SK-N-SH (cell line): ENCODE measurements at regions not wholly inside any gene's neighbourhood (a gene's known extent, or its start where the extent isn't known, plus 50 kb on each side); places are given as distances from the start of the nearest gene placed in this dataset.

Source experiments
- EP300 ChIP-seq, 2 experiments: IDR thresholded peaks; 2 replicates each; pipeline versions ENCODE4 v1.4.0 to v1.6.1; 2012; ENCODE audit warnings: borderline replicate concordance in 1 of 2, low read depth in 1 of 2, low read length in 1 of 2
- EZH2phosphoT487 ChIP-seq: fragments of 200-600 bp; sonication (generic); IDR thresholded peaks from 2 replicates; pipeline ENCODE4 v1.6.1; 2017; ENCODE audit warnings: low read depth, mixed run types, mild to moderate bottlenecking, antibody characterized with exemption, moderate library complexity, borderline replicate concordance
- FOXM1 ChIP-seq: IDR thresholded peaks from 2 replicates; pipeline ENCODE4 v1.4.0; 2012; ENCODE audit warnings: low read depth, mild to moderate bottlenecking
- GABPA ChIP-seq: IDR thresholded peaks from 2 replicates; pipeline ENCODE4 v1.4.0; 2012; ENCODE audit warnings: low read depth, mild to moderate bottlenecking
- JUND ChIP-seq: IDR thresholded peaks from 2 replicates; pipeline ENCODE4 v1.4.0; 2012
- RAD21 ChIP-seq: IDR thresholded peaks from 2 replicates; pipeline ENCODE4 v1.6.1; 2012; ENCODE audit warnings: mild to moderate bottlenecking, low read length
- RXRA ChIP-seq: IDR thresholded peaks from 2 replicates; pipeline ENCODE4 v1.4.0; 2012; ENCODE audit warnings: low read depth, mild to moderate bottlenecking, borderline replicate concordance
- SIN3A ChIP-seq: IDR thresholded peaks from 2 replicates; pipeline ENCODE4 v1.6.1; 2012; ENCODE audit warnings: low read depth, mild to moderate bottlenecking, low read length, moderate library complexity, borderline replicate concordance
- SMC3 ChIP-seq: IDR thresholded peaks from 2 replicates; pipeline ENCODE4 v1.6.1; 2012; ENCODE audit warnings: low read depth, low read length, improper control_type of control experiment
- TCF12 ChIP-seq: IDR thresholded peaks from 2 replicates; pipeline ENCODE4 v1.4.0; 2012
- TEAD4 ChIP-seq: IDR thresholded peaks from 2 replicates; pipeline ENCODE4 v1.4.0; 2012; ENCODE audit warnings: mild to moderate bottlenecking, borderline replicate concordance; ENCODE audit not compliant: insufficient read depth
- TF ChIP-seq, protein P1 (sequence below): fragments of 200-600 bp; sonication (generic); IDR thresholded peaks from 2 replicates; pipeline ENCODE4 v1.6.1; 2017; ENCODE audit warnings: antibody characterized with exemption, mild to moderate bottlenecking, moderate library complexity
- TF ChIP-seq, protein P2 (sequence below): IDR thresholded peaks from 2 replicates; pipeline ENCODE4 v1.6.1; 2012; ENCODE audit warnings: mild to moderate bottlenecking, low read depth, low read length, moderate library complexity
- TF ChIP-seq, protein P3 (sequence below): IDR thresholded peaks from 2 replicates; pipeline ENCODE4; 2012

DNA sequence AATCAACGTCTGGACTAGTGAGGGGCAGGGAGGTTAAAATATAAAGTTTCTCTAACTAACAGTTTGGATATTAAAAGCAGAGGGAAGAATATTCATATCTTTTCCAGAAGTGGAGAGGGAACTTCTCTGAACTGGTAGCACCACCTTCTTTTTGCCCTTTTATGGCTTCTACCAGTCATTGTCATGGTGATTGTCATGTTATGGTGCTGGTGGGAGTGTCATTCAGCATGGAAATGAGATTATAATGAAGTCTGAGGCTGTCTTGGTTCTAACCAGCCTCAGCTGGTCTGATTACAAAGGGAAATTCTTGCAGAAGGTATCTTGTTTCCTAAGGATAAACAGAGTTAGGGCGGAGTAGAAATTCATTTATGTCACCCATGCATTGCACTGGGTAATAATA, 523.8 kb downstream of the ZWINT start:
- TF ChIP-seq EP300 (IDR thresholded peaks at IDR 0.05; ENCODE audit: borderline replicate concordance in 1 of 2, low read depth in 1 of 2, low read length in 1 of 2) (no peak), FOXM1 (no peak), SMC3 (no peak), RAD21 (no peak), TCF12 (no peak), JUND (no peak), TEAD4 (no peak), EZH2phosphoT487 (no peak), RXRA (no peak), GABPA (no peak), SIN3A (no peak)
- TF ChIP-seq, protein P1, sequence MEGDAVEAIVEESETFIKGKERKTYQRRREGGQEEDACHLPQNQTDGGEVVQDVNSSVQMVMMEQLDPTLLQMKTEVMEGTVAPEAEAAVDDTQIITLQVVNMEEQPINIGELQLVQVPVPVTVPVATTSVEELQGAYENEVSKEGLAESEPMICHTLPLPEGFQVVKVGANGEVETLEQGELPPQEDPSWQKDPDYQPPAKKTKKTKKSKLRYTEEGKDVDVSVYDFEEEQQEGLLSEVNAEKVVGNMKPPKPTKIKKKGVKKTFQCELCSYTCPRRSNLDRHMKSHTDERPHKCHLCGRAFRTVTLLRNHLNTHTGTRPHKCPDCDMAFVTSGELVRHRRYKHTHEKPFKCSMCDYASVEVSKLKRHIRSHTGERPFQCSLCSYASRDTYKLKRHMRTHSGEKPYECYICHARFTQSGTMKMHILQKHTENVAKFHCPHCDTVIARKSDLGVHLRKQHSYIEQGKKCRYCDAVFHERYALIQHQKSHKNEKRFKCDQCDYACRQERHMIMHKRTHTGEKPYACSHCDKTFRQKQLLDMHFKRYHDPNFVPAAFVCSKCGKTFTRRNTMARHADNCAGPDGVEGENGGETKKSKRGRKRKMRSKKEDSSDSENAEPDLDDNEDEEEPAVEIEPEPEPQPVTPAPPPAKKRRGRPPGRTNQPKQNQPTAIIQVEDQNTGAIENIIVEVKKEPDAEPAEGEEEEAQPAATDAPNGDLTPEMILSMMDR: no peak
- TF ChIP-seq, protein P2, sequence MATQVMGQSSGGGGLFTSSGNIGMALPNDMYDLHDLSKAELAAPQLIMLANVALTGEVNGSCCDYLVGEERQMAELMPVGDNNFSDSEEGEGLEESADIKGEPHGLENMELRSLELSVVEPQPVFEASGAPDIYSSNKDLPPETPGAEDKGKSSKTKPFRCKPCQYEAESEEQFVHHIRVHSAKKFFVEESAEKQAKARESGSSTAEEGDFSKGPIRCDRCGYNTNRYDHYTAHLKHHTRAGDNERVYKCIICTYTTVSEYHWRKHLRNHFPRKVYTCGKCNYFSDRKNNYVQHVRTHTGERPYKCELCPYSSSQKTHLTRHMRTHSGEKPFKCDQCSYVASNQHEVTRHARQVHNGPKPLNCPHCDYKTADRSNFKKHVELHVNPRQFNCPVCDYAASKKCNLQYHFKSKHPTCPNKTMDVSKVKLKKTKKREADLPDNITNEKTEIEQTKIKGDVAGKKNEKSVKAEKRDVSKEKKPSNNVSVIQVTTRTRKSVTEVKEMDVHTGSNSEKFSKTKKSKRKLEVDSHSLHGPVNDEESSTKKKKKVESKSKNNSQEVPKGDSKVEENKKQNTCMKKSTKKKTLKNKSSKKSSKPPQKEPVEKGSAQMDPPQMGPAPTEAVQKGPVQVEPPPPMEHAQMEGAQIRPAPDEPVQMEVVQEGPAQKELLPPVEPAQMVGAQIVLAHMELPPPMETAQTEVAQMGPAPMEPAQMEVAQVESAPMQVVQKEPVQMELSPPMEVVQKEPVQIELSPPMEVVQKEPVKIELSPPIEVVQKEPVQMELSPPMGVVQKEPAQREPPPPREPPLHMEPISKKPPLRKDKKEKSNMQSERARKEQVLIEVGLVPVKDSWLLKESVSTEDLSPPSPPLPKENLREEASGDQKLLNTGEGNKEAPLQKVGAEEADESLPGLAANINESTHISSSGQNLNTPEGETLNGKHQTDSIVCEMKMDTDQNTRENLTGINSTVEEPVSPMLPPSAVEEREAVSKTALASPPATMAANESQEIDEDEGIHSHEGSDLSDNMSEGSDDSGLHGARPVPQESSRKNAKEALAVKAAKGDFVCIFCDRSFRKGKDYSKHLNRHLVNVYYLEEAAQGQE: no peak
- TF ChIP-seq, protein P3, sequence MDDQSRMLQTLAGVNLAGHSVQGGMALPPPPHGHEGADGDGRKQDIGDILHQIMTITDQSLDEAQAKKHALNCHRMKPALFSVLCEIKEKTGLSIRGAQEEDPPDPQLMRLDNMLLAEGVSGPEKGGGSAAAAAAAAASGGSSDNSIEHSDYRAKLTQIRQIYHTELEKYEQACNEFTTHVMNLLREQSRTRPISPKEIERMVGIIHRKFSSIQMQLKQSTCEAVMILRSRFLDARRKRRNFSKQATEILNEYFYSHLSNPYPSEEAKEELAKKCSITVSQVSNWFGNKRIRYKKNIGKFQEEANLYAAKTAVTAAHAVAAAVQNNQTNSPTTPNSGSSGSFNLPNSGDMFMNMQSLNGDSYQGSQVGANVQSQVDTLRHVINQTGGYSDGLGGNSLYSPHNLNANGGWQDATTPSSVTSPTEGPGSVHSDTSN: no peak
